ENCODE measurements at regions not wholly inside any gene's neighbourhood (a gene's known extent, or its start where the extent isn't known, plus 50 kb on each side); places are given as distances from the start of the nearest gene placed in this dataset.
"Not testable (repeated sequence)": the region's sequence is repeated elsewhere in the genome, so short reads cannot be mapped to it uniquely, and the experiment has no call there.

GRCh38 chr1:240722788-240723187 is 110.8 kb upstream of the GREM2 start:
- DNase-seq: no peak

DNA sequence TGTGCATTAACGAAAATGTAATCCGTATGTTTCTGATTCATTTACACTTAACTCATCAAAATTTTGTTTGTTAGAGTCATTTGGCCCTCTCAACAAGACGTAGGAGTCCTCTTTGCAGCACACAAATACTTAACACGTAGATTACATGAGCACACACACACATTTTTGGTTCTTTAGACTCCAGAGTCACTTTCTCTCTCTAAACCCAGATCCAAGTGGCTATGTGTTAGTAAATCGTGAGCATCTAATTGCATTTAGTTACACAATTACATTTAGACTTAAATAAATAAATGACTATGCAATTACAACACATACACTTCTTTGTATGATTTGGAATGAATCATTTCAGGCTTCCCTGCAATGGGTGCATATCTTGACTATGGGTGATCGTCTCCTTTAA is 109.0 kb upstream of the GREM2 start:
- DNase-seq: peak; percentile 53

GRCh38 chr1:240719953-240720700 is 108.2 kb upstream of the GREM2 start:
- DNase-seq: peak; percentile 61

DNA sequence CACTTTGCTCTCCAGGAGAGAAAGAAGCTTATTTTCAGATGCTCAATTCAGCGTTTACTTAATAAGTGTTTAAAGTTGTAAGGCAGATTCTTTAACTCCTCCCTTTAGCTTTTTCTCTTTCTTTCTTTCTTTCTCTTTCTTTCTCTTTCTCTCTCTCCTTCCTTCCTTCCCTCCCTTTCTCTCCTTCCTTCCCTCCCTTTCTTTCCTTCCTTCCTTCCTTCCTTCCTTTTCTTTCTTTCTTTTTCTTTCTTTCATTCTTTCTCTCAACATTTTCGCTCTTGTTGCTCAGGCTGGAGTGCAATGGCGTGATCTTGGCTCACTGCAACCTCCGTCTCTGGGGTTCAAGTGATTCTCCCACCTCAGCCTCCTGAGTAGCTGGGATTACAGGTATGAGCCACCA is 104.6 kb upstream of the GREM2 start:
- not testable (repeated sequence) for DNase-seq

DNA sequence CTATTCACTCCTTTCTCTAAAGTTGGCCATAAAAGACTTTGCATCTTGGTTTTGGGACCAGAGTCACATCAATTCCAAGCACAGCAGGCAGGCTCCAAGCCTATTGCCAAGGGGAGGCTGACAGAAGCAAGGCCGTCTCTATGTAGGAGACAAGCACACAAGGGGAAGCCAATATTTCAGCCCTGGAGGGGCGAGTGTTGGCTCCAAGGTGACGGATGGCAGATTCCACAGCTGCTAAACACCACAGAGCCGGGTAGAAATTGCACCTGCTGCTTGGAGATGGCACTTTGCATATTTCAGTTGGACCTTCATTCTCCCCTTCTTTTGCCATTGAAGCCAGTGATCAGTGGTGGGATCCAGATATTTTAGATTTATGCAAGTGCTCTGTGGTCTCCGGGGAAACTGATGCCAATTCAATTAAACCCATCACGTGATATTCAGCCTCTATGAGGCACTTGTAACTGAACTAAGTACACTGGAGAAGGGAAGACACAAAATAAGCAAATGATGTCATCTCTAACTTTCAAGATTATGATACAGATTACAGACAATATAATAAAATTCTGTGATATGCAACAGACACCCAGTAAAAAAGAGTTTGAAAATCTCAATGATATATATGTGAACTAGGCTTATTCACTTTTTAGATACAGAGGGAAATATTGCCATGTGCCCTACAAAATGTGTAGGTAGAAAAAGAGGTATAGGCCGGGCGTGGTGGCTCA is 102.8 kb upstream of the GREM2 start:
- no peak for DNase-seq

- DNase-seq: peak; percentile 24
Measured at GRCh38 chr1:240712014-240712731, 100.2 kb upstream of the GREM2 start.

GRCh38 chr1:240711020-240711419 is 99.1 kb upstream of the GREM2 start:
- no peak for DNase-seq

DNA sequence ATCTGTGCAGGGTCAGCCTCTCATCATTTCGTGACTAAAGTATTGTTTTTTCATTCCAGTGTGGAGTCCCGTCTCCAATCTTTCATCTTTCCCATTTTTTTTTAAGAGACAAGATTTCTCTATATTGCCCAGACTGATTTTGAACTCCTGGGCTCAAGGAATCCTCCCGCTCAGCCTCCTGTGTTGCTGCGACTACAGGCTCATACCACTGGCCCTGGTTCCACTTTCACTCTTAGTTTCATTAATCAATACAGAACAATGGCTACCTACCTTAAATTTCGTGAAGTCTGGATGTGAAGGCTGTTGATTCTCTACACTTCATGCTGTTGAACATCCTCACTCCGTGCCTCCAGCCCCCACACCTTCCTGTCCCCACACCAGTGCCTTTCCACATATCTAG is 97.7 kb upstream of the GREM2 start:
- no peak for DNase-seq

DNA sequence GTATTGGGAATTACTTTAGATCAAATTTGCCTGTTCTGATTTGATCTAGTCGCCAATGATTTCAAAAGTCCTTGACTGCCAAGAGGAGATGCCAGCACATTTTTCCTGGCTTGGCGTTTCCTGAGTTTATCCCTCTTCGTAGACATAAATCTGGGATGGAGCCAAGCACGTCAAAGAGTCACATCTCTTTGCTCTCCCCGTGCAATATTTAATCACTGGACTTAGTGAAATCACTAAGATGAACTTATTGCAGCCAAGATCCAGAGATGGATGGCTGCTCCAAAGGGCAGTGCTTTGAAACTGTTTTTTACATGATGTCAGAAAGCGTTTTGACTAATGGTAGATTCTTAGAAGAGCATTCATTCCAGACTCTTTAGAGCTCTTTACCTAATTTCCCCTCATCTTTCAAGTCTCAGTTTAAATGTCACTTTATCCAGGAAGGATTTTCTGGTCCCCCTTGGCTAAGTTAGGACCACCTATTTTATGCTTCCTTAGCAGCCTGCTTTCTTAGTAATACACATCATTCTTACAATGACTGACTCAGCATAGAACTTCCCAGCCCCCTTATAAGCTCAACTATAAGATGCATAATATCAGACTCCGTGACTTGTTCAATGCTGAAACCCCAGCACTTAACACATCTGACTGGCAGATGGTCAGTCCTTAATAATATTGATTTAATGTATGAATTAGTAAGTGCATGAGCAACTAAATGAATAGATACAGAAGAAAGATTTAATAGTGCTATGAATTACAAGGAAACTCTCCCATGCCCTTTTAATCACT is 94.4 kb upstream of the GREM2 start:
- DNase-seq: peak; percentile 32

DNA sequence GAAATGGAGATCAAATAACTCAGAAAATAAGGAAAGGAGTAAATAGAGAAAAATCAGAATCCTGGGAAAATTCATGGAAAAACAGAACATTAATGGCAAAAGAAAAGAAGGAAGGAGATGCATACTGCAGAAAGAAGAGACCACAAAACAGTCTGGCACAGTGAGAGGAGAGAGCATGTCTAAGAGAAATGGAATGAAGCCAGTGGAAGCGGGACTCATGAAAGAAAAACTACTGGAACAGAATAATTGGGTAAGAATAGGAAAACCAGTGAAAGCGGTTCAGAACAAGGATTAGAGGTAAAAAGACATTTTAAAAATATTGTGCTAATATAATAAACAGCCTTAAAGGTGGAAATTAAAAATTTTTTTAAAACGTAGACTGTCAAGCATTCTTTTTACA is 93.6 kb upstream of the GREM2 start:
- peak; percentile 63 for DNase-seq

DNA sequence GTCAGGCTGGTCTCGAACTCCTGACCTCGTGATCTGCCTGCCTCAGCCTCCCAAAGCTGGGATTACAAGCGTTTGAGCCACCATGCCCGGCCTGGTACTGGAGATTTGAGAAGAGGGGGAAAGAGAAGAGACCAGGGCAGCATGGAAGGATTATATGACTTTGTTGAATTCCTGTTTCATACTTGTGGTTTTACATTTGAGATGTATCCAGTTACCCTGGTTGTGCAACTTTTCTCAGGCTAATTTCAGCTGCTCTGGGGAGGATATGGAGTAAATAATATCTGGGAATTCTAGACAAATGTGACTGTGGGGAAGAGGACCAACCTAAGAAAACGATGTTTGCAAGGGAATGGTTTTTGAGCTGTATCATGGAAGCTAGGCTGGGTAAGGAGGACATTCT is 89.5 kb upstream of the GREM2 start:
- peak; percentile 86 for DNase-seq

DNA sequence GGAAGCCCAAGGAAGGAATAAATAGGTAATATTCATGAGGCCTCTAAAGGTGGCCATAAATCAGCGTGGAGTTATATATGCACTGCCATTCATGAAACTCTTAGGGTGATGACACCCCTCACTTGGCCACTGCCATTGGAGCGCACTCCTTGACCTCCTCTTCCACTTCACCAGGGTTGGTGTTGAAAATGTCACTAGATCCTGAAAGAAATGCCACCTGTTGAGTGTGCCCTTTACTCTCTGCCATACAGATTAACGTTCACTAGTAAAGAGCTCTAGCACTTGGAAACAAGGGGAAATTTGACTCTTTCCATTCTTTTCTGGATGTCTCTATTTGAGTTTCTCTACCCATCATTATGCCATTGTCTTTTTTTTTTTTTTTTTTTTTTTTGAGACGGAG is 83.5 kb upstream of the GREM2 start:
- DNase-seq: no peak

DNA sequence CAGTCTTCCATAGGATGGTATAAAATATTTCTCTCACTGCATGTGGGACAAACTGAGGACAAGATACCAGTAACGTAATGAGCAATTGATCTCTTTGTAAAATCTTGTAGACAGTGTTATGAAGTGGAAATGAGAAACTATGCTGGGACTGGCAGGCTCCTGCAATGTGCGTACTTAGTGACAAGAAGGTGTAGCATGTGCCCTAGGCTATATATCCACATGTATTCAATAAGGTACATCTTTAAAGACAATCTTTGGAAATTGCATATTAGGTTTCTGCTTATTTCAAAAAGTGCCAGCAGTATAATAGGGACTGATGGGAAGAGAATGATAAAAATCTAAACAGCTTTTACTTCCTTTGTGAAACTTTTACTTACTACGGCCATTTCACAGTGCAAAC is 81.9 kb upstream of the GREM2 start:
- DNase-seq: no peak

GRCh38 chr1:240693036-240693435 is 81.1 kb upstream of the GREM2 start:
- DNase-seq: no peak

DNA sequence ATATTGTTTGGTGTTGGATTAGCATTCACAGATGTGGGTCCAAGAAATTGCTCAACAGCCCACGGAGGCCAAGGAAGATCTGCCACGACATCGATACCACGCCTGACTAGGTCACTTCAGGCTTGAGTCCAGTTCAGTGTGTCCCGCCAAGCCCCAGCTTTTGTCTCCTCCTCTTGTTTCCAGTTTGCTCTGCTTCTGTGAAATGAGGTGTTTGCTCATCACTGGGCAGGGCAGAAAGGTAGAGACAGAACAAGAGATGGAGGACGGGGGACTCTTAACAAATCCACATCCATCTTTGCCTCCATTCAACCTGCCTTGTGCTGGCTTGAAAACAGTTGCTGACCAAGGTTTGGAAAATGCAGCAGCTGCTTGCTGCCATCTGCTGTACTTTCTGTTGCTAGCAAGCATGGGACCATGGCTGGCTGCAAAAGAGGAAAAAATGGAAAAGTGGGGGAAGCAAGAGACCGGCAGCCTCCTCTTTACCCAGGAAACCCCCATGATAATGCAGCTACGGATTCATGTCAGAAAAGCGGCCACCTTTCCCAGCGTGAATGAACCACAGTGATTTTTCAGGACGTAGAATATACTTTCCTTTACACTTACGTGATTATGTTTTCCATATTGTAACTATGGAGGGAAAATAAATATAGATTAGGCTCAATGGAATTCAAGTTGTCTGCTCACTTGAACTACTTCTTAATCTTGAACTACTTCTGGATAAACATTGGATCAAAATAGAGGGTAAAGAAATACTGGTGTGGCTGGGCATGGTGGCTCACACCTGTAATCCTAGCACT is 80.2 kb upstream of the GREM2 start:
- peak; percentile 64 for DNase-seq

GRCh38 chr1:240691501-240691900 is 79.5 kb upstream of the GREM2 start:
- DNase-seq: peak; percentile 29

GRCh38 chr1:240687820-240688219 is 75.9 kb upstream of the GREM2 start:
- DNase-seq: no peak

- no peak for DNase-seq
Measured at GRCh38 chr1:240683576-240683975, 71.6 kb upstream of the GREM2 start.

DNA sequence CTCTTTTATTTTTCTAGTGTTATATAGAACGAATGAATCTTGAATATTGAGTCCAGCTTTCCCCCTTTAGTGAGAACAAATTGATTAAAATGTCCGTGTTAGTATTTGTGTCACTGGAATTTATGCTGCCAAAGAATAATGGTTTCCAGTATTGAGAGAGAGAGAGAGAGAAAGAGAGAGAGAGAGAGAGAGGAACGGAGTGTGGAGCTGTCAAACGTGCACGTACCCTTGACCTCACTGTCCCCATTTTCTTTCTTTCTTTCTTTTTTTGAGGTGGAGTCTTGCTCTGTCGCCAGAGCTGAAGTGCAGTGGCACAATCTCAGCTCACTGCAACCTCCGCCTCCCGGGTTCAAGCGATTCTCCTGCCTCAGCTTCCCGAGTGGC is 70.9 kb upstream of the GREM2 start:
- no peak for DNase-seq

DNA sequence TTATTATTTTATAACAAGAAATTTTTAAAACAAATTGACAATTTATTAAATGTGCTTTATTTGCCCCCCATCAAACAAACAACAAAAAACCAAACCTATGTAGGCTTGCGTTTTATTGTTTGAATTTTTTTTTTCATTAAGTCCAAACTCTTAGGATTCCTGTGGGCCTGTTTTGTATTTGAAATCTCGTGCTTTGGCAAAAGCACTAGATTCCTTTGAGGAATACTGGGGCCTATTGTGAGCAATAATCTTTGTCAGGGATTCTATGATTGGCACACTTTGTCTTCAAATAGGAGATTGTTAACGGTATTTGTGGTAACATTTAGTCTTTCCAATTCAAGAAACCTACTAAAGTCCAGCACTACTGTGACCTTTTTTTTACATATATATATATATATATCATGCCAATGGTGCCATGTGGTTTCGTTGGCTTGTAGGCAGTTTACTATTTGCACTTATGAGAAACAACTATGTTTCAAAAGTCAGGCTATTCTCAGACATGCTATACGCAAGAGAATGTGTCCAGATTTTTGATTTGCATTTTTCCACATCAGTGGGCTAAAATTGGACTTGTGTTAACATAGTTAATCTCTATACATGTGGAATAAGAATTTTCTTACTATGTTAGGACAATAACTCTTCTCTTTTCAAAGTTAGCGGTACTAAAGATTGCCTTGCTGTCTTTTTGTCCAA is 70.4 kb upstream of the GREM2 start:
- DNase-seq: no peak

DNA sequence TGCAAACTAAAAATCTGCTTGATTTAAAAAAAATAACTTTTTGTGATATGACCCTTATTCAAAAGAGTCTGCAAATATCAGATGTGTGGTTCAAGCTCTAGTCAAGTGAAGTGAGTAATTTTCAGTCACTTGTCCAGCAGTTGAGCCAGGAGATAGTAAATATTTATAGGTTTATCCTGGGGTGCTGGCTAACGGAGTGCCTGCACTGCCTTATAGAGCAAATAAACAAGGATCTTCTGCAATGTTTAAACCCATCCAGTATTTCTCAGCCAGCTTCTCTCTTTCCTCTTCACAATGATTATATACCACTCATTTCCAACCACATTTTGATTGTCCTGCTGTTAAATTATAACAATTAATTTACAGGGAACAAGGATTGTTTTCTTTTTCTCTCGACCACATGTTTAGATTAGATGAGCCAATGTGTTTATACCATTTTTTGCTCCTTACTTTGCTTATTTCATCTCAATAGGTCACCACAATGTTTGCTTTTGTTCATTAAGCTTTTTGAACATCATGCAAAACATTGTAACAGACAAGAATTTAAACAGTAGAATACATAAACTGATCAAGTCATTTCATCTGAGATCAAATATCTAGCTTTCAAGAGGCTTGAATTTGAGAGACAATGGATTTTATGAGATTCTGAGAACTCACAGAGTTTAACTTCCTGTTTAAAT is 60.3 kb upstream of the GREM2 start:
- DNase-seq: no peak
